HG03469 (cell line): ENCODE measurements at regions not wholly inside any gene's neighbourhood (a gene's known extent, or its start where the extent isn't known, plus 50 kb on each side); places are given as distances from the start of the nearest gene placed in this dataset.
A peak's percentile ranks its signal among the peaks of the same experiment; 100 is the strongest.

Experiments
- ATAC-seq: cut with Tn5 transposase; IDR thresholded peaks from one replicate; pipeline ENCODE4 v1.9.1; 2021; ENCODE audit warnings: mild to moderate bottlenecking, moderate library complexity, moderate number of reproducible peaks; ENCODE audit not compliant: unreplicated experiment

GRCh38 chr3:34851137-34851536, 788.2 kb upstream of the ARPP21 start:
- no peak for ATAC-seq

- no peak for ATAC-seq
Measured at GRCh38 chr3:34852844-34853439, 786.4 kb upstream of the ARPP21 start.

GRCh38 chr3:34856081-34856947, 783.0 kb upstream of the ARPP21 start:
- ATAC-seq, result no peak

GRCh38 chr3:34858067-34858660, 781.2 kb upstream of the ARPP21 start:
- ATAC-seq, result no peak

GRCh38 chr3:34859746-34860145, 779.6 kb upstream of the ARPP21 start:
- ATAC-seq, result no peak

GRCh38 chr3:34862456-34862855, 776.9 kb upstream of the ARPP21 start:
- ATAC-seq, result no peak

GRCh38 chr3:34863485-34863884, 775.8 kb upstream of the ARPP21 start:
- no peak for ATAC-seq

- no peak for ATAC-seq
Measured at GRCh38 chr3:34864011-34864410, 775.3 kb upstream of the ARPP21 start.

GRCh38 chr3:34865346-34865745, 774.0 kb upstream of the ARPP21 start:
- ATAC-seq, result no peak

- ATAC-seq, result no peak
Measured at GRCh38 chr3:34868935-34869334, 770.4 kb upstream of the ARPP21 start.

GRCh38 chr3:34869696-34870095, 769.6 kb upstream of the ARPP21 start:
- ATAC-seq, result no peak

- ATAC-seq, result no peak
Measured at GRCh38 chr3:34872406-34872805, 766.9 kb upstream of the ARPP21 start.

- no peak for ATAC-seq
Measured at GRCh38 chr3:34876997-34877396, 762.3 kb upstream of the ARPP21 start.

- no peak for ATAC-seq
Measured at GRCh38 chr3:34878488-34878887, 760.8 kb upstream of the ARPP21 start.

GRCh38 chr3:34881026-34881425, 758.3 kb upstream of the ARPP21 start:
- peak; percentile 56 for ATAC-seq

GRCh38 chr3:34882764-34883163, 756.6 kb upstream of the ARPP21 start:
- no peak for ATAC-seq

GRCh38 chr3:34884007-34884406, 755.3 kb upstream of the ARPP21 start:
- ATAC-seq, result no peak

- no peak for ATAC-seq
Measured at GRCh38 chr3:34886443-34886842, 752.9 kb upstream of the ARPP21 start.

GRCh38 chr3:34889641-34890040, 749.7 kb upstream of the ARPP21 start:
- ATAC-seq, result no peak

- no peak for ATAC-seq
Measured at GRCh38 chr3:34890247-34890646, 749.1 kb upstream of the ARPP21 start.

- no peak for ATAC-seq
Measured at GRCh38 chr3:34891941-34892340, 747.4 kb upstream of the ARPP21 start.

- no peak for ATAC-seq
Measured at GRCh38 chr3:34895841-34896240, 743.5 kb upstream of the ARPP21 start.
